T47D (cell line): ENCODE measurements at regions not wholly inside any gene's neighbourhood (a gene's known extent, or its start where the extent isn't known, plus 50 kb on each side); places are given as distances from the start of the nearest gene placed in this dataset.

Experiments
- DNase-seq, 2 experiments: peaks; one replicate each; pipeline versions ENCODE4 v3.0.0 to v3.0.0-alpha.2; 2011 to 2012; ENCODE audit warnings: low read depth in 1 of 2, low spot score in 1 of 2
- JUND ChIP-seq: IDR thresholded peaks from 2 replicates; pipeline ENCODE4 v1.6.1; 2012; ENCODE audit warnings: low read depth
- in situ Hi-C: cut with HindIII; loops from 2 replicates; pipeline ENCODE4 v1.10.0; 2016; ENCODE audit warnings: low sequenced_read_pairs, low pct_unique_long_range_greater_than_20kb

DNA sequence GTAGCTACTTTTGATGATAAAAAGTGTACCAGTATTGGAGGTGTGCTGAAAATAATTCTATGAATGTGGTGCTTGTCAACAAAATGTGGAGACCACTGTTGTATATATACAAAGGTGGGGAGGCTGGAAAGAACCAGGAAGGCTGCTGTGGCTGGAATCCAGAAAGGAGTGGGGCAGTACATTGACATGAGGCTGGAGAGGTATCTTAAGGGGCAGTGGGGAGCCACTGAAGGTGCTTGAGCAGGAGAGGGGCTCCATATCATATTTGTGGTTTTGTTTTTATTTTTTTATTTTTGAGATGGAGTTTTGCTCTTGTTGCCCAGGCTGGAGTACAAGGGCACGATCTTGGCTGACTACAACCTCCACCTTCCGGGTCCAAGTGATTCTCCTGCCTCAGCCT is 87.9 kb upstream of the NEURL1B start:
- in situ Hi-C loops: no loop called here

DNA sequence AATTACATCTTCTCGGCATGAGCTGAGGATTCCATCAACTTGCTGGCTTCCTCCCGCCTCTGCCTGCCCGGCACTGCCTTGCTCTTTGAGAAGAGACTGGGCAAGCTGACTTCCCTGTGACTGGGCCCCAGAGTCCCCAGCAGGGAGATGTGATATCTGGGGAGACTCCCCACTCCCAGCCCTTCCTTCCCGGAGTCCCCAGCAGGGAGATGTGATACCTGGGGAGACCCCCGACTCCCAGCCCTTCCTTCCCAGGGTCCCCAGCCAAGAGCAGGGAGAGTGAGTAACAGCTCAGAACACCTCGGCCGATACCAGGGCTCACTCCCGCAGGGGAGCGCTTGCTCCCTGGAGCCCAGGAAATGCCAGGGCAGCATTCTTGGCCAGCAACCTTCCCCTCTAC is 90.1 kb upstream of the NEURL1B start:
- TF ChIP-seq JUND: no peak
- in situ Hi-C loops: no loop called here
- DNase-seq: no peak

More for the DNA sequence above, 87.9 kb upstream of the NEURL1B start:
- DNase-seq: no peak
- TF ChIP-seq JUND: no peak

DNA sequence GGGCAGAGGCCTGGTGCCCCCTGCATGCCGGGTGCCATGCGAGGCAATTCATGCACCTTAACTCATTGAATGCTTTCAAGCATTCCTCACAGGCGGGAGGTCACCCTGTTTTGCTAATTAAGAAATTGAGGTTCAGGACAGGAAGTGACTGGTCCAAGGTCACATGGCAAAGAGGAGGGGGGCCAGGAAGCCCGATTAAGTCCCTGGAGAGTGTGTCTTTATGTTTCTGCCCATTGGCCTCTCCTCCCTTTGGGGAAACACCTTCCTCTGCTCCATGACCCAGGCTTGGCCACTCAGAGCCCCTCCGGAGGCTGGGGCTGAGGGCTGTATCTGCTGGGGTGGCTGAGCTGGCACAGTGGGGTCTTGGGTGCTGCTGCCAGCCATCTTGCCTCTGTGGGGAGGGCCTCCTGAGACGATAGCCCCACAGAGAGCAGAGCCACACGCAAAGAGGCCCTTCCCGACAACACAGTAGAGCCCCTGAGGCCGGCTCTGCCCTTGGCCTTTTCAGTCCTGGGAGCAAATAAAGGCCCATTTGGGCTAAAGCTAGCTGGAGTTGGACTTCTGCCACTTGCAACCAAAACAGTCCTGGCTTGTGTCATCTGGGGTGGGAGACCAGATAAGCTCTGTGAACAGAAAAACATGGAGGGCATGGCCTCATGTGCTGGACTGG is 90.8 kb upstream of the NEURL1B start:
- in situ Hi-C loops: no loop called here
- TF ChIP-seq JUND: no peak
- DNase-seq: no peak

DNA sequence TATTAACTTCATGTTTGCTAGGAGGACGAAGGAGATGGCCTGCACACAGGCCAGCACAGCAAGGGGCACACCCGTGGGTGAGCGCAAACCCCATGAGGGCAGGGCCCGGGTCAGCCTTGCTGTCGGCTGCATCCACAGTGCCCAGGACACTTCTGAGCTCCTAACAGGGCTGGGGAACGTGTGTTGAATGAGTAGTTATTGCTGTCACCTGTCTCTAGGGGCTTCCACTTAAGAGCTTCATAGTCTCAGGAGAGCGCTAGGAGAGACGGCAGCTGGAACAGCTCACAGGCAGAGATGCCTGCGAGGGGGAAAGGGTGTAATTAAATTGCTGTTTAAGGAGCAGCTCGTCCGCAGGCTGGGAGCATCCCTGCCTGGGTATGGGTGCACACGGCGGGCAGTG is 91.4 kb upstream of the NEURL1B start:
- no peak for DNase-seq
- TF ChIP-seq JUND: no peak
- in situ Hi-C loops: no loop called here

DNA sequence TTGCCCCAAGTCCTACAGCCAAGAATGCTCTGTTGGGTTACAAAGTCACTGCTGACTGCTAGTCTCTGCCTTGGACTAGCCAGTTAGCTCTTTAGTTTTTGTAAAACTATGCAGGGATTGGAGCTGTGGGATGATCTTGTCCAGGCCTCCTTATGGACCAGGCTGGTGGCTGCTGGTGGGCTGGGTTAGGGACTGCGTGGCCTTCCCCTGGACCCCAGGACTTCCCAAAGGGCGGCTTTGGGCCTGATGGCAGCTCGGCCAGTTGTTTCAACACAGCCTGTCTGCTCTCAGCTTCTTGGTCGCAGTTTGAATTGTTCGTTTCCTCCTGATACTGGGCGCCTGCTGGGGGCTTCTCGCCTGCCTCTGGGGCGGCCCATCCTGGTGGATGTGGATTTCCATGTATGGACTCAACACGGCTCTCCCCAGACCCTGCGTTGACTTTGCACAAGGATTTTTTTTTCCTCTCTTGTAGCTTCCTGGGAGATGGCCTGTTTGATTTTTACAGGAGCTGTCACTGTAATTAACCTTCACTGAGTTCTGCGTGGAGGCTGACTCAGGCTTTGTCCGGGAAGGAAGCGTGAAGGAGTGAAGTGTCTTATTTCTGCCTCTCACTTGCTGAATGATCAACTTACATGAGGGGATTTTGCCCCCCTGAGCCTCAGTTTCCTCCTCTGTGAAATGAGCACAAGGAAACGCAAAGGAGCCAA is 91.9 kb upstream of the NEURL1B start:
- in situ Hi-C loops: no loop called here
- TF ChIP-seq JUND: no peak
- DNase-seq: no peak

DNA sequence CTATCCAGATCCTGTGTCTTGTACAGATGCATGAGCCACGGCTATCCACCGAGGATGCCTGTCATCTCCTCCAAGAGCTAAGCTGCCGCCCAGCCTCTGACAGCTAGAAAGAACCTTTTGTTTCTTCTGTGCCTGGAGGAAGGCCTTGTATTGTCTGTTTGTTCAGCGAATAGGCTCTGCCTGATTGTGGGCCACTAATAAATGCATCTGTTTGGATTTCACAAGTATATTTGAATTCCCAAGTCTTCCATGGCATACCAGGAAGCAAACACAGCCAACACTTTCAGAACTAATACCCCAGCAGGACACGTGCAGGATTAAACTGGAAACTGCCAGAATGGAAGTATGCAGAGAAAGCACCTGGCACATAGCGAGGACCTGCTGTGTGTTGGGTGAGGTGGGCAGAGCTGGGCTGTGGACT is 92.7 kb upstream of the NEURL1B start:
- DNase-seq: no peak
- in situ Hi-C loops: no loop called here
- no peak for TF ChIP-seq JUND

DNA sequence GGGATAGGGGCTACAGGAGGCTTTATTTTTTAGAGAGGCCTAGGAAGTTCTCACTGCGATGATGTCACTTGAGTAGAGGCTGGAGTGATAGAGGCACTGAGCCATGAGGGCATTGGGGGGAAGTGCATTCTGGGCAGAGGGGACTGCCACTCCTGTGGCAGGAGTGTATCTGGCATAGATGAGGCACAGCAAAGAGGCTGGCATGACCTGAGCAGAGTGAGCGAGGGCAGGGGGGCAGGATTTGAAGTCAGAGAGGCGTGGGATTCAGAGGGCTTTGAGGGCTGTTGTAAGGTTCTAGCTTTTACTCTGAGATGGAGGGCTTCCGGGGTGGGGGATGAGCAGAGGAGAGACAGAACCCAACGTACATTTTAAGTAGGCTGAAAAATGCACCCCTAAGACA is 91.9 kb upstream of the SH3PXD2B start:
- in situ Hi-C loops: no loop called here
- DNase-seq: no peak
- TF ChIP-seq JUND: no peak

DNA sequence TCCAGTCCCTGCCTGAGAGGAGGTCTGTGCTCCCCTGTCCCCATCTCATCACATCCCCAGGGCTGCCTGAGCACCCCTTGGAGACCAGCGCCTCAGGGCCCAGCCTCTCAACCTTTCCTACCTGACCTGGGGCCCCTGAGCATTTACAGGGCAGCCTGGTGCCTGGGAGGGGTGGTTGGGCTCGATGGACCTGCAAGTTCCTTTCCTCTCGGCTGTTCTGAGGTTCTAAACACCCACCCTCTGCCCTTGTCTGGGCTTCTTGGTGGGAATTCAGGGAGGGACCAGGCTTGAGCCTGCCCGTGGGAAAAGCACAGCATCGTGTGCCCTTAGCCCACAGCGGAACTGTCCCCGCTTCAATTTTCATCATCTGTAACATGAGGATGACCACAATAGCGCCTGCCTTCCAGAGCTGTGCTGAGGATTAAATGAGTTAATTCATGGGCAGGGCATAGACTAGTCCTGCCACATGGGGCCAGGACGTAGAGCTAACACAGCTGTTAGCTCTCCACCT is 91.0 kb upstream of the SH3PXD2B start:
- in situ Hi-C loops: no loop called here
- TF ChIP-seq JUND: no peak
- DNase-seq: no peak

DNA sequence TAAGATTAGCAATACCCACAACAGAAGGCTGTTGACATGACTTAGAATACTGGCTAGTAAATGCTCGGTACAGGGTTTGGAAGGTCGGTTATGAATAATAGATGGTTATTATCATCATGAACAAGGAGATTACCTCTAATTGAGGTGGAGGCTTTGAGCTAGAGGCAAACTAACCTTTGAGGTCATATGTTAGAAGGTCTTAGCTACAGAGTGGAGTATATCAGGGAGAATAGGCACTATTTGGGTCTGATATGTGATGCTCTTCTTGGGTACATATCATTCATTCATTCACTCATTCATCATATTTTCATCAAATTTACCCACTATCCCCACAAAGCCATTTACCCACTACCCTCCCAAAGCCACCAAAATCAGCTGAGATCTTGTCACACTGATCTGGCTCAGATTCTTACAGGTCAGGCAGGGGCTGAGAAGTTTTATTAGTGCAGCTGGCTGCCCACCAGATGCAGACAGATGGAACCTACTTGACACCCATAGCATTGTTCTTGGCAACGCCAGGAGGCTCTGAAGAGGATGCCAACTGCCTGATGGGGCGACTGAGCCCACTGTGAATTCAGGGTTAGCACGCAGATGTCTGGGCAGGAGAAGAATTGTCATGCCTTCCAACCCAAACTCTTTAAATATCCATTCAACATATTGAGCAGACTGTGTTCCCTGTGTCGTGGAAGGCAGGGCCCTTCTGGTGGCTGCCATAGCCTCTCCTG is 90.2 kb upstream of the SH3PXD2B start:
- no peak for TF ChIP-seq JUND
- in situ Hi-C loops: no loop called here
- no peak for DNase-seq

DNA sequence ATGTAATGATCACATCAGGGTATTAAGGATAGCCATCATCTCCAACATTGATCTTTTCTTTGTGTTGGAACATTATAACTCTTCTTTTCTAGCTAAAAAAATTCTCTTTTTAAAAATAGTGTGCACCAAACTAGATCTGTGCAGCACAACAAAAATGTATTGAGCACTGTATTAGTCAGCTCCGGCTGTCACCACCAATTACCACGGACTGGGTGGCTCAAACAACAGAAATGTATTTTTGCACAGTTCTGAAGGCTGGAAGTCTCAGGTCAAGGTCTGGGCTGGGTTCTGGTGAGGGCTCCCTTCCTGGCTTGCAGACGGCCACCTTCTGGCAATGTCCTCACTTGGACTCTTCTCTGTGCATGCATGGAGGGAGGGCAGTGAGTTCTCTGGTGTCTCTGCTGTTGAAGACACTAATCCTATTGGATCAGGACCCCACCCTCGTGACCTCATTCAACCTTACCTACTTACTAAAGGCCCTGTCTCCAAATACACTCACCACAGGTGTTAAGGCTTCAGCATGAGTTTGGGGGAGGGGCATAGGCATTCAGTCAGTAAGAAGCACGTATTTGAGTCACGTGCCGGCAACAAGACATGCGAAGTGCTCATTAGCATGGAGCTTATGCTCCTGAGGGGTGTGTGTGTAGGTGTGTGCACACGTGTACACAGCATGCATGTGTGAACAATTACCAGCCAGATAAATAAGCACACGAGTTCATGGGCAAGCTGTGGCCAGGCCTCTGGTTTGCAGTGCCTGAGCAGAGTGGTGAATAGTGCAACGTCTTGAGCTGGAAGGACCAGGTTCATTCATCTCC is 89.4 kb upstream of the SH3PXD2B start:
- DNase-seq: no peak
- in situ Hi-C loops: no loop called here
- no peak for TF ChIP-seq JUND

DNA sequence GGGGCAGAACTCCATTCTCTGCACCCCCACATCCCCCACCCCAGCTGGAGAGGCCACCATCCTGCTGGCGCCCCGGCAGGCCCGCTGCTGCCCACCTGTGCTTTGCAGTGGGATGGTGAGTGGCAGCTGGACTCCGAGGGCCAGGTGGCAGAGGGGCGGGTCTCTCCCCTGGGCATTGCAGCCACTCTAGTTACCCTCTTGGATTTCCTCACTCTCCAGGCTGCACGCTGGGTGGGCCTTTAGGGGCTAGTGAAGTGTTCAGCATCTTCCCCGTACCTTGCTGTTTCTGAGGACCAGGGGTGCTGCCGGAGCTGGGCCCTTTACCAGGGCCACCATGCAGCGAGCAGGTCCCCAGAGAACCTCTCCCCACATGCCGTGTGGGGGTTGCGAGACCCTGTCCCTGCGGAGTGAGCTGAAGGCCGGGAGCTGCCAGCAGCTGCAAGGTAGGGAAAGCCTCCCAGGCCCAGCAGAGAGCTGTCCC is 88.4 kb upstream of the SH3PXD2B start:
- TF ChIP-seq JUND: no peak
- DNase-seq: no peak
- in situ Hi-C loops: no loop called here

DNA sequence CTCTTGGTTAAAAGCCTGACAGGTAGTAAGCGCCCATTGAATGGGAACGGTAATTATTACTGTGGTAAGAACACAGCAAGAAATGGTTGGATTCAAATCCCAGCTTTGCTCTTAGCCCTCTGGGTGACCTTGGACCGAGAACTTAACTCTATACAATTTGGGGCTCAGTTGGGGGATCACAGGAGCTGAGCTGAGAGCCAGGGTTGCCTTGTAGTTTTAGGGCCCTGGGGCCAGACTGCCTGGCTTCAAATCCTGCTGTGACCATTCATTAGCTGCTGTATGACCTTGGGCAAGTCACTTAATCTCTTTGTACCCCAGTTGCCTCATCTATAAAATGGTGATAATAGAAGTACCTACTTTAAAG is 87.4 kb upstream of the SH3PXD2B start:
- DNase-seq: no peak
- in situ Hi-C loops: no loop called here
- no peak for TF ChIP-seq JUND
